OCI-LY1 (cell line): ENCODE measurements at regions not wholly inside any gene's neighbourhood (a gene's known extent, or its start where the extent isn't known, plus 50 kb on each side); places are given as distances from the start of the nearest gene placed in this dataset.
"Not testable (repeated sequence)": the region's sequence is repeated elsewhere in the genome, so short reads cannot be mapped to it uniquely, and the experiment has no call there.

Experiments
- CTCF ChIP-seq: fragments of 200-600 bp; sonication (generic), shearing (Covaris generic); IDR thresholded peaks from 2 replicates; pipeline ENCODE4 v1.5.1; 2017; ENCODE audit warnings: mild to moderate bottlenecking, antibody characterized with exemption, low read length, moderate library complexity, mixed read lengths
- EZH2 ChIP-seq: fragments of 200-600 bp; sonication (generic), shearing (Covaris generic); IDR thresholded peaks from 2 replicates; pipeline ENCODE4 v1.8.0; 2017; ENCODE audit warnings: borderline replicate concordance, mixed run types, mild to moderate bottlenecking, antibody characterized with exemption, low read length, moderate library complexity, mixed read lengths

GRCh38 chr6:68022968-68023367, 612.1 kb upstream of the ADGRB3 start:
- not testable (repeated sequence) for TF ChIP-seq CTCF, EZH2
